Thyroid gland (tissue), 4 donors: ENCODE measurements at regions not wholly inside any gene's neighbourhood (a gene's known extent, or its start where the extent isn't known, plus 50 kb on each side); places are given as distances from the start of the nearest gene placed in this dataset.
"Not testable (repeated sequence)": the region's sequence is repeated elsewhere in the genome, so short reads cannot be mapped to it uniquely, and the experiment has no call there.

Experiments used
- DNase-seq, 2 donors: peaks; one replicate each; pipeline ENCODE4 v3.0.0-alpha.2; 2019
- H3K27ac ChIP-seq, 3 donors: fragments of 200-600 bp; sonication (generic); 1 replicate in 2 of 3; 2 replicates in 1 of 3; pipeline ENCODE4 v1.5.1; 2016 to 2019; ENCODE audit warnings: mild to moderate bottlenecking in 1 of 3, moderate library complexity in 1 of 3
- H3K27me3 ChIP-seq: fragments of 200-600 bp; sonication (generic); one replicate; pipeline ENCODE4 v1.5.1; 2019
- H3K36me3 ChIP-seq, 2 donors: fragments of 200-600 bp; sonication (generic); one replicate each; pipeline ENCODE4 v1.5.1; 2016 to 2019
- H3K4me1 ChIP-seq, 2 donors: fragments of 200-600 bp; sonication (generic); one replicate each; pipeline ENCODE4 v1.5.1; 2017 to 2019
- H3K4me3 ChIP-seq, 3 donors: fragments of 200-600 bp; sonication (generic); replicated peaks in 1 of 3; 1 replicate in 2 of 3; 2 replicates in 1 of 3; pipeline ENCODE4 v1.5.1; 2016; ENCODE audit warnings: mild to moderate bottlenecking in 1 of 3
- H3K9me3 ChIP-seq: fragments of 200-600 bp; sonication (generic); one replicate; pipeline ENCODE4 v1.5.1; 2017
- CTCF ChIP-seq, 6 experiments: fragments of 200-600 bp in 3 of 6; fragments of 450-650 bp in 3 of 6; sonication (generic) in 3 of 6; IDR thresholded peaks; one replicate each; pipeline ENCODE4 v1.5.1; 2016 to 2019; ENCODE audit warnings: antibody characterized with exemption in 6 of 6, mild to moderate bottlenecking in 2 of 6, inconsistent platforms in 1 of 6, moderate library complexity in 1 of 6
- POLR2A ChIP-seq, 2 donors: fragments of 450-650 bp; IDR thresholded peaks; one replicate each; pipeline ENCODE4 v1.6.1; 2017; ENCODE audit warnings: antibody characterized with exemption in 2 of 2, mild to moderate bottlenecking in 2 of 2, moderate library complexity in 1 of 2
- WGBS, 2 donors: methylation state at CpG; one replicate each; pipeline ENCODE4 v1.1.5; 2017; 5-methylcytosine and 5-hydroxymethylcytosine counted together
- intact Hi-C: fragments of 100-400 bp; cut with DNase I; formaldehyde crosslinking; loops from one replicate; pipeline ENCODE4 v1.15.1; 2023

- Histone ChIP-seq H3K27me3 (no peaks in the 10 kb centered on the region), H3K36me3 (no peaks in the 10 kb centered on the region), H3K27ac (no peak overlapping the region), H3K4me3 (no peak overlapping the region), H3K4me1 (no peaks in the 10 kb centered on the region), H3K9me3 (no peaks in the 10 kb centered on the region)
- intact Hi-C loops, result no loop called here
- WGBS, 2 donors, result 58 to 64% methylated on average over 2 of the region's 2 CpGs
- TF ChIP-seq CTCF (IDR thresholded peaks at IDR 0.05), result no peak
- TF ChIP-seq POLR2A (IDR thresholded peaks at IDR 0.05), result no peak
- no peak for DNase-seq
These were observed 148.1 kb upstream of the KCTD3 start for GRCh38 chr1:215418876-215419447.

GRCh38 chr1:215421744-215422143 is 145.4 kb upstream of the KCTD3 start:
- H3K9me3 ChIP-seq, result no peaks in the 10 kb centered on the region
- WGBS, 2 donors, result 94 to 96% methylated on average over 1 of the region's 1 CpG
- no peak for DNase-seq
- no peak for TF ChIP-seq POLR2A (IDR thresholded peaks at IDR 0.05)
- no peak for TF ChIP-seq CTCF (IDR thresholded peaks at IDR 0.05)
- H3K27me3 ChIP-seq, result no peaks in the 10 kb centered on the region
- intact Hi-C loops, result no loop called here
- H3K4me1 ChIP-seq, result no peaks in the 10 kb centered on the region
- no peaks in the 10 kb centered on the region for H3K36me3 ChIP-seq
- no peak overlapping the region for H3K27ac ChIP-seq
- H3K4me3 ChIP-seq, result no peak overlapping the region

GRCh38 chr1:215423288-215423687 is 143.8 kb upstream of the KCTD3 start:
- H3K36me3 ChIP-seq, result no peaks in the 10 kb centered on the region
- WGBS, 2 donors, result 74 to 81% methylated on average over 2 of the region's 2 CpGs
- H3K4me3 ChIP-seq, result no peak overlapping the region

GRCh38 chr1:215425138-215425537 is 142.0 kb upstream of the KCTD3 start:
- Histone ChIP-seq H3K4me1 (no peaks in the 10 kb centered on the region), H3K27me3 (no peaks in the 10 kb centered on the region), H3K27ac (no peak overlapping the region), H3K9me3 (no peaks in the 10 kb centered on the region), H3K4me3 (no peak overlapping the region), H3K36me3 (no peaks in the 10 kb centered on the region)
- TF ChIP-seq POLR2A (IDR thresholded peaks at IDR 0.05) (no peak), CTCF (IDR thresholded peaks at IDR 0.05) (no peak)
- intact Hi-C loops, result no loop called here
- WGBS, 2 donors, result 84 to 92% methylated on average over 4 of the region's 4 CpGs
- DNase-seq, result no peak

More at GRCh38 chr1:215423288-215423687, 143.8 kb upstream of the KCTD3 start:
- Histone ChIP-seq H3K27me3 (no peaks in the 10 kb centered on the region), H3K27ac (no peak overlapping the region), H3K4me1 (no peaks in the 10 kb centered on the region), H3K9me3 (no peaks in the 10 kb centered on the region)
- intact Hi-C loops, result no loop called here
- TF ChIP-seq POLR2A (IDR thresholded peaks at IDR 0.05) (no peak), CTCF (IDR thresholded peaks at IDR 0.05) (no peak)
- no peak for DNase-seq

GRCh38 chr1:215426101-215426500 is 141.0 kb upstream of the KCTD3 start:
- H3K27me3 ChIP-seq, result no peaks in the 10 kb centered on the region

GRCh38 chr1:215432483-215433227 is 134.4 kb upstream of the KCTD3 start:
- H3K27me3 ChIP-seq, DNase-seq, intact Hi-C loops, H3K27ac ChIP-seq, H3K4me1 ChIP-seq, H3K9me3 ChIP-seq, H3K36me3 ChIP-seq, H3K4me3 ChIP-seq: not testable (repeated sequence)
- 56% methylated on average over 6 of the region's 6 CpGs for WGBS, 2 donors

More at GRCh38 chr1:215426101-215426500, 141.0 kb upstream of the KCTD3 start:
- H3K36me3 ChIP-seq, result no peaks in the 10 kb centered on the region
- no peak for TF ChIP-seq POLR2A (IDR thresholded peaks at IDR 0.05)
- TF ChIP-seq CTCF (IDR thresholded peaks at IDR 0.05), result no peak
- H3K4me3 ChIP-seq, result no peak overlapping the region
- no peaks in the 10 kb centered on the region for H3K4me1 ChIP-seq
- H3K27ac ChIP-seq, result no peak overlapping the region
- H3K9me3 ChIP-seq, result no peaks in the 10 kb centered on the region
- no peak for DNase-seq
- intact Hi-C loops, result no loop called here
